GM06990 (cell line): ENCODE measurements at regions not wholly inside any gene's neighbourhood (a gene's known extent, or its start where the extent isn't known, plus 50 kb on each side); places are given as distances from the start of the nearest gene placed in this dataset.

Experiments used
- DNase-seq: peaks from one replicate; pipeline ENCODE4 v3.0.0-alpha.2; 2011; ENCODE audit not compliant: insufficient read length; ENCODE audit errors: extremely low read depth
- H3K27me3 ChIP-seq: replicated peaks from 2 replicates; pipeline ENCODE4 v1.6.0; 2011; ENCODE audit warnings: low read length; ENCODE audit not compliant: control insufficient read depth, insufficient read depth
- H3K36me3 ChIP-seq: 2 replicates; pipeline ENCODE4 v1.5.1; 2011; ENCODE audit warnings: low read length; ENCODE audit not compliant: control insufficient read depth, insufficient read depth
- H3K4me3 ChIP-seq: replicated peaks from 2 replicates; pipeline ENCODE4 v1.5.1; 2011; ENCODE audit warnings: low read depth, mild to moderate bottlenecking, control low read depth, low read length
- TF ChIP-seq, protein P1 (sequence below): IDR thresholded peaks from 2 replicates; pipeline ENCODE4 v1.5.1; 2011; ENCODE audit warnings: low read length, control low read depth, mild to moderate bottlenecking, inconsistent platforms; ENCODE audit not compliant: insufficient read depth, poor library complexity, severe bottlenecking

DNA sequence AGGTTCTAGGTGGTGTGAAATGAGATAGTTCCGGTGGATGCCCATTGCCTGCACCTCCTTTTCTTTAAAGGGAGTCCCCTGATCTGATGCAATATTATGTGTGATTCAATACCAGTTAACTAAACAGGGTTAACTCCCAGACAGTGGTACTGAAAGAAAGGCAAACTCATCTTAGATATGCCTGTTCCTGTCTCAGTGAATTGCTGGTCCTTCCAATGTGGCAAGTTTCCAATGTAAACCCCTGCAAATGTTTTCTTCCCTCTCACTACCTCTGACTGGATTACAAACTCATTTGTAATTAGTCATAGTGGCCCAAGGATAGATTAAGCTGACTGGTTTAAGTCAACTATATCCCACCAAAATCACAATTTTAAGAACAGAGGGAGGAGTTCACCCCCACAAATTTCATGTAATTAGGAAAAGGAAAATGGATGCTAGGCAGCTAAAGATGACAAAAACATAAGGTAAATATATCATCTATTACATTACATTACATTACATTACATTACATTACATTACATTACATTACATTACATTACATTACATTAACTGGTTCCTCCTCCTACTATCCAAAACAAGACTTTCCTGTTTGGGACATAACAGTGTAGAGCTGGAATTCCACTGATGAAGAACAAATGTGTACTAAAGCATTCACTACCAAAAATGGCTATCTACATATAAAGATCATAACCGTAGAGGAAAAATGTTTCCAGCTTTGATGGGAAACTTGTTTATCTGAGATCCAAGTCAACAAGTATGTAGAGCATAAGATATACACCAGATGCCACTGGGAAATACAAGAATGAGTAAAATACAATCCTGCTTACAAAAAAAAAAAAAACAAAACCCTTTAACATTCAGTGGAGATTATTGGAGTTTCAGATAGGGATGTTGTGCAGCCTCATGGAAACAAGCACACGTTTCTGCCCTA is 121.5 kb upstream of the SNX2 start:
- Histone ChIP-seq H3K4me3 (no peak overlapping the region), H3K27me3 (no peaks in the 10 kb centered on the region), H3K36me3 (no peaks in the 10 kb centered on the region)
- no peak for DNase-seq
- TF ChIP-seq, protein P1, sequence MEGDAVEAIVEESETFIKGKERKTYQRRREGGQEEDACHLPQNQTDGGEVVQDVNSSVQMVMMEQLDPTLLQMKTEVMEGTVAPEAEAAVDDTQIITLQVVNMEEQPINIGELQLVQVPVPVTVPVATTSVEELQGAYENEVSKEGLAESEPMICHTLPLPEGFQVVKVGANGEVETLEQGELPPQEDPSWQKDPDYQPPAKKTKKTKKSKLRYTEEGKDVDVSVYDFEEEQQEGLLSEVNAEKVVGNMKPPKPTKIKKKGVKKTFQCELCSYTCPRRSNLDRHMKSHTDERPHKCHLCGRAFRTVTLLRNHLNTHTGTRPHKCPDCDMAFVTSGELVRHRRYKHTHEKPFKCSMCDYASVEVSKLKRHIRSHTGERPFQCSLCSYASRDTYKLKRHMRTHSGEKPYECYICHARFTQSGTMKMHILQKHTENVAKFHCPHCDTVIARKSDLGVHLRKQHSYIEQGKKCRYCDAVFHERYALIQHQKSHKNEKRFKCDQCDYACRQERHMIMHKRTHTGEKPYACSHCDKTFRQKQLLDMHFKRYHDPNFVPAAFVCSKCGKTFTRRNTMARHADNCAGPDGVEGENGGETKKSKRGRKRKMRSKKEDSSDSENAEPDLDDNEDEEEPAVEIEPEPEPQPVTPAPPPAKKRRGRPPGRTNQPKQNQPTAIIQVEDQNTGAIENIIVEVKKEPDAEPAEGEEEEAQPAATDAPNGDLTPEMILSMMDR = no peak

DNA sequence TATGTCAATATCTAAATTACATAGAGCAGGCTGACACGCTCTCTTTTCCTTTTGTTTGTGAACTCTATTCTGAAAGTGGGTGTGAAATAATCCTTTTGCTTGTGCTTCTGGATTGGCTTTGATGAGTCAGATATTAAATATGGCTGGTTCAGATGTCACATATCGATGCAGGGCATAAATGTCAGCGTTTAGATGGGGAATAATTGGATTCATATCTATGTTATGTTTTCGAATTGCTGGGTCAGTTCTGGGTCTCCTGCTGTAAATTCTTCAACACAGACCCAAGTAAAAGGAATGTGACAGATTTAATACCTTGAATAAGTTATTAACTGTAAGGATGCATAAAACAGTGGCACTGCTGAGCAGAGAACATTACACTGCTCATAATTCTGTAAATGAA is 118.7 kb upstream of the SNX2 start:
- H3K27me3 ChIP-seq = no peaks in the 10 kb centered on the region
- H3K4me3 ChIP-seq = no peak overlapping the region
- TF ChIP-seq, protein P1 = no peak
- no peaks in the 10 kb centered on the region for H3K36me3 ChIP-seq
- DNase-seq = no peak

DNA sequence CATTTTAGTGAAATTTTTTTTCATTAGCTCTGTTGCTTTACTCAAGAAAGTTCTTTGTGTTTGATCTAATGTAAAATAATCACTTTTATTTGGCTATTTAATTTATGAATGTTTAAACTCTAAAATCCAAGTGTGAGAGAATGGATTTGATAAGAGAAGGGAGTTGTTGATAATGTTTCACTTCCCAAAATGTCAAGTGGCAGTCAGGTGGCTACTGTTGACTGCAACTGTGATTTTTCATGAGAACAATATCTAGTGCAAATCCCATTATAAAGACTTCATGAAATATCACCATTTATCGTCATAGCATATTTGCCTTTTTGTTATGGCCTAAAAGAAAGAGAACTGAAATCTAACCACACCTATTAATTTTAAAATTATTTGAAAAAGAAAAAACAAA is 118.3 kb upstream of the SNX2 start:
- no peaks in the 10 kb centered on the region for H3K27me3 ChIP-seq
- H3K4me3 ChIP-seq = no peak overlapping the region
- TF ChIP-seq, protein P1 = no peak
- H3K36me3 ChIP-seq = no peaks in the 10 kb centered on the region
- no peak for DNase-seq

DNA sequence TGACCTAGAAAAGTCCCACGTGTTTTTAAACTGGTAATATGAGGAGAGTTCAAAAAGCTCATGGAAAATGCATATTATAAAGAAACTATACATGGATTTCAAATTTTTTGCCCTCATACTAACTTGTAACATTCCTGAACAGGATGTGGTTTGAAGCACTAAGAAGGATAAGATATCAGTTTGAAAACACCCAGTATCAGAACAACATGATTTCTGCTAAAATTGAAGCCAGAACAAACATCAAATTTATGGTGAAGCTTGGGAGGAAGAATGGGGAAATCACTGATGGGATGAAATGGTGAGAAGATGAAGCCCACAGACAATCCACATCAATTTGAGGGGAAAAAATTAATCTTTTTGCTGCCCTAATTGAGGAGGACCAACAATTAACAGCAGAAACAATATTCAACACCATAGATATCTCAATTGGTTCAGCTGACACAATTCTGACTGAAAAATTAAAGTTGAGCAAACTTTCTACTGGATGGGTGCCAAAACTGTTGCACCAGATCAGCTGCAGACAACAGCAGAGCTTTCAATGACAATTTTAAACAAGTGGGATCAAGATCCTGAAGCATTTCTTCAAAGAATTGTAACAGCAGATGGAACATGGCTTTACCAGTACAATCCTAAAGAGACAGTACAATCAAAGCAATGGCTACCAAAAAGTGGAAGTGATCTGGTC is 113.2 kb upstream of the SNX2 start:
- TF ChIP-seq, protein P1 = no peak
- Histone ChIP-seq H3K27me3 (no peaks in the 10 kb centered on the region), H3K4me3 (no peak overlapping the region), H3K36me3 (no peaks in the 10 kb centered on the region)
- DNase-seq = no peak

DNA sequence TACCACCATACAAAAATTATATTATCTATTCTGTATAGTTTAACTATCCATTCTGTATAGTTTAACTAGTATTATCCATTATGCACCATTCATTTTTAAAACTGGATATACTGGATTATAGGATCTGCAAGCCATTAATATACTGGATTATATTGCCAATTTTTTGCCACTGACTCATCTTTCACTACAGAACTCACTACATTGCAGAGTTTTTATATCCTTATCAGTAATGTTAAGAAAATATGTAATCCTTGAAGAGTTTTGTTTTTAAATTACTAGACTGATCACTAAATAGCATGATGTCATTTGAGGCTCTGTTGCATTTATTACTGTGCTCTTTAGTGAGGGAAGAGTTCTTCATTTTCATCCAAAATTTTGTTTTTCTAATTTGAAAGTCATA is 109.8 kb upstream of the SNX2 start:
- no peak for DNase-seq
- Histone ChIP-seq H3K4me3 (no peak overlapping the region), H3K27me3 (no peaks in the 10 kb centered on the region), H3K36me3 (no peaks in the 10 kb centered on the region)
- TF ChIP-seq, protein P1 = no peak
